ENCODE measurements at regions not wholly inside any gene's neighbourhood (a gene's known extent, or its start where the extent isn't known, plus 50 kb on each side); places are given as distances from the start of the nearest gene placed in this dataset.

- TF ChIP-seq ZNF175 (tag by site-specific recombination; IDR thresholded peaks at IDR 0.05) (no peak), ZBTB48 (tag by site-specific recombination; IDR thresholded peaks at IDR 0.05) (no peak), ZSCAN16 (tag by site-specific recombination; IDR thresholded peaks at IDR 0.05) (no peak), ZNF645 (tag by site-specific recombination; IDR thresholded peaks at IDR 0.05) (no peak)
These were observed 1053.6 kb upstream of the SLC39A10 start (continued) for GRCh38 chr2:194603429-194603828.

- Histone ChIP-seq H3K9me3 (ENCODE audit: control insufficient read depth, insufficient read depth, low read depth, low read length) (no peaks in the 10 kb centered on the region), H3K4me3 (ENCODE audit: low read depth, low read length) (no peak overlapping the region), H3K27ac (ENCODE audit: extremely low read depth, low read depth, low read length) (no peak overlapping the region), H3K4me1 (ENCODE audit: control insufficient read depth, insufficient read depth, low read length) (no peaks in the 10 kb centered on the region), H3K36me3 (ENCODE audit: control insufficient read depth in 2 of 2, insufficient read depth in 1 of 2, low read length in 2 of 2) (no peaks in the 10 kb centered on the region)
- TF ChIP-seq PATZ1 (tag by site-specific recombination; IDR thresholded peaks at IDR 0.05) (no peak), TSHZ1 (tag by site-specific recombination; IDR thresholded peaks at IDR 0.05; ENCODE audit: borderline replicate concordance) (no peak), EGR2 (tag by site-specific recombination; IDR thresholded peaks at IDR 0.05; ENCODE audit: low read depth) (no peak), SP2 (tag by site-specific recombination; IDR thresholded peaks at IDR 0.05) (no peak), ZNF26 (tag by site-specific recombination; IDR thresholded peaks at IDR 0.05) (no peak), SALL2 (tag by site-specific recombination; IDR thresholded peaks at IDR 0.05; ENCODE audit: borderline replicate concordance) (no peak), ZBTB6 (tag by site-specific recombination; IDR thresholded peaks at IDR 0.05) (no peak), ZFP37 (tag by site-specific recombination; IDR thresholded peaks at IDR 0.05) (no peak), GFI1B (tag by site-specific recombination; IDR thresholded peaks at IDR 0.05) (no peak), ZNF624 (tag by site-specific recombination; IDR thresholded peaks at IDR 0.05) (no peak)
- CTCF ChIA-PET, result no interaction called here
- POLR2A ChIA-PET, result no interaction called here
These were observed 1054.3 kb upstream of the SLC39A10 start for GRCh38 chr2:194602750-194603149.

GRCh38 chr2:194591192-194591591, 1065.8 kb upstream of the SLC39A10 start:
- H3K4me1 ChIP-seq (ENCODE audit: control insufficient read depth, insufficient read depth, low read length), result no peaks in the 10 kb centered on the region
- H3K27ac ChIP-seq (ENCODE audit: extremely low read depth, low read depth, low read length), result no peak overlapping the region
- ChIA-PET CTCF (no interaction called here), POLR2A (no interaction called here)
- TF ChIP-seq GLI2 (tag by site-specific recombination; IDR thresholded peaks at IDR 0.05; ENCODE audit: borderline replicate concordance, low read depth) (no peak), ZNF433 (tag by site-specific recombination; IDR thresholded peaks at IDR 0.05; ENCODE audit: low read depth) (no peak), ZFP69B (tag by site-specific recombination; IDR thresholded peaks at IDR 0.05) (no peak), ZNF311 (tag by site-specific recombination; IDR thresholded peaks at IDR 0.05; ENCODE audit: borderline replicate concordance) (no peak), ZSCAN5A (tag by site-specific recombination; IDR thresholded peaks at IDR 0.05) (no peak)
- no peak overlapping the region for H3K4me3 ChIP-seq (ENCODE audit: low read depth, low read length)
- H3K36me3 ChIP-seq (ENCODE audit: control insufficient read depth in 2 of 2, insufficient read depth in 1 of 2, low read length in 2 of 2), result no peaks in the 10 kb centered on the region
- H3K9me3 ChIP-seq (ENCODE audit: control insufficient read depth, insufficient read depth, low read depth, low read length), result no peaks in the 10 kb centered on the region
